H1 (cell line): ENCODE measurements at regions not wholly inside any gene's neighbourhood (a gene's known extent, or its start where the extent isn't known, plus 50 kb on each side); places are given as distances from the start of the nearest gene placed in this dataset.

Experiments used
- CEBPB ChIP-seq: IDR thresholded peaks from 2 replicates; pipeline ENCODE4 v1.6.1; 2012; ENCODE audit warnings: low read depth, low read length
- JUND ChIP-seq: IDR thresholded peaks from 2 replicates; pipeline ENCODE4 v1.6.1; 2011; ENCODE audit warnings: mild to moderate bottlenecking, improper control_type of control experiment, low read length
- KDM5A ChIP-seq: fragments of 200-600 bp; IDR thresholded peaks from 2 replicates; pipeline ENCODE4 v1.7.1; 2012; ENCODE audit warnings: mild to moderate bottlenecking, low read length, inconsistent platforms, mixed read lengths
- MAFK ChIP-seq: IDR thresholded peaks from 2 replicates; pipeline ENCODE4 v1.6.1; 2012; ENCODE audit warnings: low read depth, mild to moderate bottlenecking, improper control_type of control experiment, low read length
- POLR2A ChIP-seq, 2 experiments: IDR thresholded peaks; 1 replicate in 1 of 2; 2 replicates in 1 of 2; pipeline ENCODE4 v1.6.1; 2011; ENCODE audit warnings: low read depth in 2 of 2, low read length in 2 of 2, mild to moderate bottlenecking in 2 of 2; ENCODE audit errors: control extremely low read depth in 1 of 2
- POLR2AphosphoS5 ChIP-seq: IDR thresholded peaks from 2 replicates; pipeline ENCODE4 v1.6.1; 2011; ENCODE audit warnings: low read depth, low read length
- RAD21 ChIP-seq, 2 experiments: IDR thresholded peaks in 1 of 2; conservative IDR thresholded peaks in 1 of 2; 2 replicates each; pipeline ENCODE4 v1.6.1; 2011; ENCODE audit warnings: low read depth in 2 of 2, low read length in 2 of 2, improper control_type of control experiment in 1 of 2, inconsistent platforms in 1 of 2, mild to moderate bottlenecking in 1 of 2, moderate library complexity in 1 of 2
- USF2 ChIP-seq: IDR thresholded peaks from 2 replicates; pipeline ENCODE4 v1.6.1; 2011; ENCODE audit warnings: low read length, improper control_type of control experiment
- TF ChIP-seq, protein P1 (sequence below), 3 experiments: IDR thresholded peaks; 1 replicate in 2 of 3; 2 replicates in 1 of 3; pipeline versions ENCODE4 v1.5.1 to v1.6.1; 2011; ENCODE audit warnings: low read length in 3 of 3, mild to moderate bottlenecking in 3 of 3, inconsistent platforms in 2 of 3, low read depth in 1 of 3, moderate library complexity in 1 of 3; ENCODE audit not compliant: insufficient read depth in 1 of 3; ENCODE audit errors: control extremely low read depth in 1 of 3

GRCh38 chr2:120978359-120979050 is 242.8 kb downstream of the GLI2 start:
- TF ChIP-seq POLR2AphosphoS5 (no peak), CEBPB (no peak), RAD21 (IDR thresholded peaks at IDR 0.05 in 1 of 2, conservative IDR thresholded peaks at IDR 0.05 in 1 of 2; ENCODE audit: low read depth in 2 of 2, low read length in 2 of 2) (no peak), POLR2A (IDR thresholded peaks at IDR 0.05; ENCODE audit: control extremely low read depth in 1 of 2, low read depth in 2 of 2, low read length in 2 of 2) (no peak), JUND (no peak), KDM5A (no peak), USF2 (no peak), MAFK (no peak)
- TF ChIP-seq, protein P1, sequence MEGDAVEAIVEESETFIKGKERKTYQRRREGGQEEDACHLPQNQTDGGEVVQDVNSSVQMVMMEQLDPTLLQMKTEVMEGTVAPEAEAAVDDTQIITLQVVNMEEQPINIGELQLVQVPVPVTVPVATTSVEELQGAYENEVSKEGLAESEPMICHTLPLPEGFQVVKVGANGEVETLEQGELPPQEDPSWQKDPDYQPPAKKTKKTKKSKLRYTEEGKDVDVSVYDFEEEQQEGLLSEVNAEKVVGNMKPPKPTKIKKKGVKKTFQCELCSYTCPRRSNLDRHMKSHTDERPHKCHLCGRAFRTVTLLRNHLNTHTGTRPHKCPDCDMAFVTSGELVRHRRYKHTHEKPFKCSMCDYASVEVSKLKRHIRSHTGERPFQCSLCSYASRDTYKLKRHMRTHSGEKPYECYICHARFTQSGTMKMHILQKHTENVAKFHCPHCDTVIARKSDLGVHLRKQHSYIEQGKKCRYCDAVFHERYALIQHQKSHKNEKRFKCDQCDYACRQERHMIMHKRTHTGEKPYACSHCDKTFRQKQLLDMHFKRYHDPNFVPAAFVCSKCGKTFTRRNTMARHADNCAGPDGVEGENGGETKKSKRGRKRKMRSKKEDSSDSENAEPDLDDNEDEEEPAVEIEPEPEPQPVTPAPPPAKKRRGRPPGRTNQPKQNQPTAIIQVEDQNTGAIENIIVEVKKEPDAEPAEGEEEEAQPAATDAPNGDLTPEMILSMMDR (IDR thresholded peaks at IDR 0.05; ENCODE audit: control extremely low read depth in 1 of 3, insufficient read depth in 1 of 3, low read depth in 1 of 3, low read length in 3 of 3), result no peak
